Activated B cell treated with CpG ODN at 0.5 μM for 24 hours (primary cell): ENCODE measurements at regions not wholly inside any gene's neighbourhood (a gene's known extent, or its start where the extent isn't known, plus 50 kb on each side); places are given as distances from the start of the nearest gene placed in this dataset.

Source experiments
- ATAC-seq: fragments of 200-7000 bp; cut with Tn5 transposase; one replicate; pipeline ENCODE4 v1.10.0; 2021; ENCODE audit warnings: low read depth, mild to moderate bottlenecking, moderate library complexity
- CTCF ChIA-PET: fragments of 350-600 bp; sonication (Branson Sonifier 250); formaldehyde crosslinking; loops from one replicate; lab custom pipeline; 2021; ENCODE audit warnings: antibody characterized with exemption; lab: Charles Lee
- POLR2A ChIA-PET: fragments of 350-600 bp; sonication (Branson Sonifier 250); formaldehyde crosslinking; loops from one replicate; lab custom pipeline; 2021; ENCODE audit warnings: antibody characterized with exemption; lab: Charles Lee
- DNase-seq: peaks from one replicate; pipeline ENCODE4 v3.0.0; 2022
- H3K27ac Mint-ChIP-seq: one replicate; pipeline ENCODE4 v1.8.0; 2020; ENCODE audit warnings: mixed read lengths
- H3K27me3 Mint-ChIP-seq: one replicate; pipeline ENCODE4 v1.8.0; 2021; ENCODE audit warnings: mixed read lengths
- H3K36me3 Mint-ChIP-seq: one replicate; pipeline ENCODE4 v1.8.0; 2021; ENCODE audit warnings: low read depth, mixed read lengths
- H3K4me1 Mint-ChIP-seq: one replicate; pipeline ENCODE4 v1.8.0; 2021; ENCODE audit warnings: mixed read lengths
- H3K4me3 Mint-ChIP-seq: one replicate; pipeline ENCODE4 v1.8.0; 2020; ENCODE audit warnings: mild to moderate bottlenecking, mixed read lengths
- H3K9me3 Mint-ChIP-seq: one replicate; pipeline ENCODE4 v1.8.0; 2020; ENCODE audit warnings: mixed read lengths
- intact Hi-C: fragments of 100-400 bp; cut with micrococcal nuclease; formaldehyde crosslinking; loops from one replicate; pipeline ENCODE4 v1.15.1; 2024
- TF ChIP-seq, protein P1 (sequence below): fragments of 200-600 bp; IDR thresholded peaks from one replicate; pipeline ENCODE4 v1.8.0; 2022; ENCODE audit warnings: antibody characterized with exemption, mild to moderate bottlenecking

DNA sequence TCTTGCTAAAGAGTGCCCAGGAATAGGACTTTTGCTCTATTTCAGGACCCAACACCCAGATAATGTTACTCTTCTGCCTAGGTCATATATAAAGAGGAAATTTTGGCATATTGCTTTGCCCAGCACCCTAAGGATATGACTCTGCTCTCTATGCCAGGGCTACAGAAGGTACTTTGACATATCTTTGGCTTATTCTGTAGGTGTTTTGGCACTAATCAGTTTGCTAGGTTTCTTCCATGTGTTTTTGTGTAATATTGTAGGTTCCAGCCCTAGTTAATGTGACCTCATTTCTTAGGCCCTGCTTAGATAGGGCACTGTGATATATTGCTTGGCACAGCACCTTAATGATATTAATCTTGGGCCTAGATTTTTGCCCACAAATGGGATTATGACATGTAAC is 842.9 kb upstream of the TSPY4 start:
- ChIA-PET CTCF (no interaction called here), POLR2A (no interaction called here)
- intact Hi-C loops: no loop called here
- ATAC-seq (no peak), DNase-seq (no peak)
- no peak overlapping the region for H3K4me3 Mint-ChIP-seq
- TF ChIP-seq, protein P1, sequence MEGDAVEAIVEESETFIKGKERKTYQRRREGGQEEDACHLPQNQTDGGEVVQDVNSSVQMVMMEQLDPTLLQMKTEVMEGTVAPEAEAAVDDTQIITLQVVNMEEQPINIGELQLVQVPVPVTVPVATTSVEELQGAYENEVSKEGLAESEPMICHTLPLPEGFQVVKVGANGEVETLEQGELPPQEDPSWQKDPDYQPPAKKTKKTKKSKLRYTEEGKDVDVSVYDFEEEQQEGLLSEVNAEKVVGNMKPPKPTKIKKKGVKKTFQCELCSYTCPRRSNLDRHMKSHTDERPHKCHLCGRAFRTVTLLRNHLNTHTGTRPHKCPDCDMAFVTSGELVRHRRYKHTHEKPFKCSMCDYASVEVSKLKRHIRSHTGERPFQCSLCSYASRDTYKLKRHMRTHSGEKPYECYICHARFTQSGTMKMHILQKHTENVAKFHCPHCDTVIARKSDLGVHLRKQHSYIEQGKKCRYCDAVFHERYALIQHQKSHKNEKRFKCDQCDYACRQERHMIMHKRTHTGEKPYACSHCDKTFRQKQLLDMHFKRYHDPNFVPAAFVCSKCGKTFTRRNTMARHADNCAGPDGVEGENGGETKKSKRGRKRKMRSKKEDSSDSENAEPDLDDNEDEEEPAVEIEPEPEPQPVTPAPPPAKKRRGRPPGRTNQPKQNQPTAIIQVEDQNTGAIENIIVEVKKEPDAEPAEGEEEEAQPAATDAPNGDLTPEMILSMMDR: no peak
- no peaks in the 10 kb centered on the region for H3K4me1 Mint-ChIP-seq
- H3K27me3 Mint-ChIP-seq: no peaks in the 10 kb centered on the region
- H3K9me3 Mint-ChIP-seq: no peaks in the 10 kb centered on the region
- H3K36me3 Mint-ChIP-seq: no peaks in the 10 kb centered on the region
- no peak overlapping the region for H3K27ac Mint-ChIP-seq

DNA sequence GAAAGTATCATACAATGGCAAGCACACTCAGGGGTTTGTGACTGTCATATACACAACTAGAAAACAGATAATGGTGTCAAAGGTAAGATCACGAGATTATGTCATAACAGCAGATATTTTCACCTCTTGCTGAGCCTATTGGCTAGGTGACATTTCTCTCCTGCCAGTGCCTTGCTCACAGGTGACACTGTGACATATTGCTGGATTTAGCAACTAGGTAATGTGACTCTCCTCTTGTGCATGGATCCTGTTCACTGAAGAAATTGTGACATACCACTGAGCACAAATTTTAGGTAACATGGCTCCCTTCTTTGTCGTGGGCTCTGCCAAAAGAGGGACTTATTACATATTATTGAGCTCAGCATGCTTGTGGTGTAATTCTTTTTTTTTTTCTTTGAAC is 842.0 kb upstream of the TSPY4 start:
- Mint-ChIP-seq H3K4me1 (no peaks in the 10 kb centered on the region), H3K27me3 (no peaks in the 10 kb centered on the region), H3K9me3 (no peaks in the 10 kb centered on the region), H3K4me3 (no peak overlapping the region), H3K27ac (no peak overlapping the region), H3K36me3 (no peaks in the 10 kb centered on the region)
- CTCF ChIA-PET: no interaction called here
- ATAC-seq (no peak), DNase-seq (no peak)
- TF ChIP-seq, protein P1: no peak
- POLR2A ChIA-PET: no interaction called here
- intact Hi-C loops: no loop called here

DNA sequence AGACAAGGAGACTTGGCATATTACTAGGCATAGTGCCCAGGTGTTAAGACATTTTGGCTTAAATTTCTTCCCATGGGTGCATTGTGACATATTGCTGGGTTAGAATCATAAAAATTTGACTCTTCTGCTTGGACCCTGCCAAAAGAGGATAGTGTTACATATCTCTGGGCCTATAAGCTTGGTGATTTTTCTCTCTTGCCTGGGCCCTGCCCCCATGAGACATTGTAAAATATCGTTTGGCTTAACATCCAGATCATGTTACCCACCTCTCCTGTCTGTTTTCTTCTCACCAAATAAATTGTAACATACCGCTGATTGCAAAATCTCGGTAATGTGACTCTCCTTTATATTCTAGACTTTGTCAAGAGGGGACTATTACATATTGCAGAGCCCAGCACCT is 836.4 kb upstream of the TSPY4 start:
- peaks cover 6% of the 10 kb centered on the region for H3K27me3 Mint-ChIP-seq
- CTCF ChIA-PET: no interaction called here
- no peaks in the 10 kb centered on the region for H3K36me3 Mint-ChIP-seq
- POLR2A ChIA-PET: no interaction called here
- no peak overlapping the region for H3K27ac Mint-ChIP-seq
- DNase-seq: no peak
- H3K9me3 Mint-ChIP-seq: no peaks in the 10 kb centered on the region
- TF ChIP-seq, protein P1: no peak
- no peak for ATAC-seq
- H3K4me1 Mint-ChIP-seq: no peaks in the 10 kb centered on the region
- intact Hi-C loops: no loop called here
- H3K4me3 Mint-ChIP-seq: no peak overlapping the region

DNA sequence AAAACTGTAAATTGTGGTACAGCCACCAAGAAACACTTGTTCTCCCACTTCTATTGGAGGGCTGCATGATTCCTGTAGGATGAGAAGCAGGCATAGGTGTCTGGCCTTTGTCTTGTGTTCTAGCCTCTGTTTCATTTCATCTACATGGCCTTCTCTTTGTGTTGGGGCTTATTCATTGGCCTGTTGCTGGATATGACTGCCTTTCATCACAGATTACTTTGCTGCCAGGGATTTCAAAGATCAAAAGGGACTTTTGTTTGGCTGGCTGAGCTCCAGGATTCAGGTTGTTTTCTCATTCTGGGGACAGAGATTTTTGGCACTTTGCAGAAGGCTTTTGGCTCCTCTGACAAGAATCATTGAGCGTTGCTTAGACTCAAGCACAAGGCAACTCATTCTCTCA is 803.8 kb upstream of the TSPY4 start:
- no peak overlapping the region for H3K27ac Mint-ChIP-seq
- ATAC-seq (no peak), DNase-seq (no peak)
- ChIA-PET CTCF (no interaction called here), POLR2A (no interaction called here)
- intact Hi-C loops: no loop called here
- no peaks in the 10 kb centered on the region for H3K9me3 Mint-ChIP-seq
- H3K4me1 Mint-ChIP-seq: peaks cover 39% of the 10 kb centered on the region
- H3K27me3 Mint-ChIP-seq: no peaks in the 10 kb centered on the region
- H3K4me3 Mint-ChIP-seq: no peak overlapping the region
- no peaks in the 10 kb centered on the region for H3K36me3 Mint-ChIP-seq
- TF ChIP-seq, protein P1: no peak

DNA sequence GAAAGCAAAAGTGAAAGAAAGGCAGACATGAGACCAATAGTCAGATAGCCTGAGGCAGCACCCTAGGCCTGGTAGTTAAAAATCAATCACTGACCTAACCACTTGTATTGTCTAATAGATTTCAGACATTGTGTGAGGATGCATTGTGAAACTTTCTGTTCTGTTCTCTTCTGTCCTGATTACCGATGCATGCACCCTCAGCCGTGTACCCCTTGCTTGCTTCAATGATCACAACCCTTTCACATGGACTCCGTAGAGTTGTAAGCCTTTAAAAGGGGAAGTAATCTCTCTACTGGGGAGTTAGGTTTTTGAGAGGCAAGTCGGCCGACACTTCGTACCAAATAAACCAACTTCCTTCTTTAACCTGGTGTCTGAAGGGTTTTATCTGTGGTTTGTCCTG is 801.6 kb upstream of the TSPY4 start:
- Mint-ChIP-seq H3K4me1 (peaks cover 55% of the 10 kb centered on the region), H3K27ac (peak overlapping the region; percentile 75), H3K36me3 (no peaks in the 10 kb centered on the region), H3K4me3 (peak overlapping the region; percentile 53), H3K9me3 (no peaks in the 10 kb centered on the region), H3K27me3 (no peaks in the 10 kb centered on the region)
- ATAC-seq (peak; percentile 97), DNase-seq (peak; percentile 17)
- ChIA-PET CTCF (no interaction called here), POLR2A (no interaction called here)
- TF ChIP-seq, protein P1: no peak
- intact Hi-C loops: loop anchor here (2.0 to 5.0 kb wide), 2 partner anchors 1083 to 1263 kb away; no protein-coding TSS in a partner anchor
